ENCODE measurements at regions not wholly inside any gene's neighbourhood (a gene's known extent, or its start where the extent isn't known, plus 50 kb on each side); places are given as distances from the start of the nearest gene placed in this dataset.

DNA sequence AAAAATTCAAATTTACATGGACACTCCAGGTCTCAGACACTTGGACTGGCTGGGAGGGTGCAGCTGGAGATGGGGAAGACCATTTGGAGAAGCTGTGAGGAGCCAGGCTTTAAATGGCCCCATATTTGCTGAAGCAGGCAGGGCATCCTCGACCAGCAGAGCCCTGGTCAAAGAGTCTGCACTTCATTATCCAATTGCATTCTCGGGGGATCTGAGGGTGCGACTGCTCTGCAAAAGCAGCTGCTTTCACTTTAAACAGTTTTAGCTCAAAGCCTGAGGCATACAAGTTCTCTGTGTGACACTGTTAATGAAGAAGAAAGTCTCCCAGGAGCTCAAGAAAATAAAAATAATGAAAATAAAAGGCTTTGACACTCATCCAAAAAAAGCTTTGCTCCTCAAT lies 98.0 kb upstream of the SLC25A36 start:
- Histone ChIP-seq H3K9me3 (ENCODE audit: control insufficient read depth, low read length) (no peaks in the 10 kb centered on the region), H3K27ac (ENCODE audit: low read depth, low read length) (no peak overlapping the region), H3K36me3 (ENCODE audit: control insufficient read depth, insufficient read depth, low read length) (no peaks in the 10 kb centered on the region), H3K4me1 (ENCODE audit: control insufficient read depth, insufficient read depth, low read length) (no peaks in the 10 kb centered on the region), H3K4me3 (ENCODE audit: low read length) (no peak overlapping the region), H3K27me3 (ENCODE audit: control insufficient read depth, insufficient read depth, low read length, poor library complexity, severe bottlenecking) (no peaks in the 10 kb centered on the region), H3K9ac (ENCODE audit: extremely low read depth, low read length, poor library complexity, severe bottlenecking) (no peak overlapping the region)
- 91 to 93% methylated on average over 3 of the region's 3 CpGs for WGBS, 2 experiments (ENCODE audit: insufficient coverage in 1 of 2, insufficient read length in 1 of 2)
- no peak for DNase-seq
- Mint-ChIP-seq H3K4me1 (peaks cover 7% of the 10 kb centered on the region), H3K9me3 (no peaks in the 10 kb centered on the region), H3K36me3 (ENCODE audit: low read depth) (no peaks in the 10 kb centered on the region), H3K4me3 (no peak overlapping the region), H3K27me3 (ENCODE audit: insufficient read depth) (peaks cover 3% of the 10 kb centered on the region), H3K27ac (no peak overlapping the region)
- TF ChIP-seq CTCF (conservative IDR thresholded peaks at IDR 0.05), result no peak

DNA sequence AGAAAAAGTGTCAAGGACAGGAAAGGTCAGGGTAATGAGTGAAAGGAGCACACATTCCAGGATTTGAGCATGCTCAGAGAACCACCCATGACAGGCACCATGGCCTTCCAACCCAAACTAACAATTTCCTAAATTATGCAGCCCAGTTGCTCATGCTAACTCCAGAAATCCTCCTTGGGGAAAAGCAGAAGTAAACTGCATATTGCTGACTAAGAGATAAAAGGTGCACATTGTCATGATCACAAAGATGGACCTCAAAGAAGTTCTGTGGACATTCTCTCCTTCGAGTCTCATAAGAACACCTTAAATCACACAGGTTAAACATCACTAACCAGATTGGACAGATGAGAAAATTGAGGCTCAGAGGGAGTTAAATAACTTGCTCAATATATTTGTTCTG lies 97.6 kb upstream of the SLC25A36 start:
- TF ChIP-seq CTCF (conservative IDR thresholded peaks at IDR 0.05), result no peak
- Histone ChIP-seq H3K9me3 (ENCODE audit: control insufficient read depth, low read length) (no peaks in the 10 kb centered on the region), H3K27ac (ENCODE audit: low read depth, low read length) (no peak overlapping the region), H3K4me3 (ENCODE audit: low read length) (no peak overlapping the region), H3K27me3 (ENCODE audit: control insufficient read depth, insufficient read depth, low read length, poor library complexity, severe bottlenecking) (no peaks in the 10 kb centered on the region), H3K4me1 (ENCODE audit: control insufficient read depth, insufficient read depth, low read length) (no peaks in the 10 kb centered on the region), H3K9ac (ENCODE audit: extremely low read depth, low read length, poor library complexity, severe bottlenecking) (no peak overlapping the region), H3K36me3 (ENCODE audit: control insufficient read depth, insufficient read depth, low read length) (no peaks in the 10 kb centered on the region)
- Mint-ChIP-seq H3K4me1 (peaks cover 9% of the 10 kb centered on the region), H3K9me3 (no peaks in the 10 kb centered on the region), H3K36me3 (ENCODE audit: low read depth) (no peaks in the 10 kb centered on the region), H3K27ac (no peak overlapping the region), H3K27me3 (ENCODE audit: insufficient read depth) (peaks cover 3% of the 10 kb centered on the region), H3K4me3 (no peak overlapping the region)
- 92% methylated on average over 1 of the region's 1 CpG; no CpG with 5 or more reads in 1 of the 2 experiments for WGBS, 2 experiments (ENCODE audit: insufficient coverage in 1 of 2, insufficient read length in 1 of 2)
- DNase-seq, result no peak

DNA sequence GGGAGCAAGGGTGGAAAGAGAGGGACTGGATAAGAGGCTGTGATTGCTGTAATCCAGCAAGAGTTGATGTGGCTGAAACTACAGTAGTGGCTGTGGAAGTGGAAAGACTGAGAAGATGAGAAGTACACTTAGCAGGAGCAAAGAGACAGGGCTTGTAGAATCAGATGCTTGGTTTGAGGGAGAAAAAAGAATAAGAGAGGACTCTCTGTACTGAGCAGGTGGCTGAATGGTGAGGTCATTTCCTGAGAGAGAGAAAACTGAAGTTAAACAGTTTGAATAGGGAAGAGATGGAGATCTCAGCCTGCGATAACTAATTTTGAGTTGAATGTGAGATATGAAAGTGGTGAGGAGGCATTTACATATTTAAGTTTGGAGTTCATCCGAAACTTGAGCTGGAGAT lies 95.8 kb upstream of the SLC25A36 start:
- no peaks in the 10 kb centered on the region for H3K36me3 Mint-ChIP-seq (ENCODE audit: low read depth)
- Histone ChIP-seq H3K27me3 (ENCODE audit: control insufficient read depth, insufficient read depth, low read length, poor library complexity, severe bottlenecking) (no peaks in the 10 kb centered on the region), H3K9me3 (ENCODE audit: control insufficient read depth, low read length) (no peaks in the 10 kb centered on the region), H3K4me3 (ENCODE audit: low read length) (no peak overlapping the region), H3K4me1 (ENCODE audit: control insufficient read depth, insufficient read depth, low read length) (no peaks in the 10 kb centered on the region), H3K36me3 (ENCODE audit: control insufficient read depth, insufficient read depth, low read length) (no peaks in the 10 kb centered on the region), H3K9ac (ENCODE audit: extremely low read depth, low read length, poor library complexity, severe bottlenecking) (no peak overlapping the region), H3K27ac (ENCODE audit: low read depth, low read length) (no peak overlapping the region)
- no peak overlapping the region for H3K4me3 Mint-ChIP-seq
- H3K4me1 Mint-ChIP-seq, result peaks cover 9% of the 10 kb centered on the region
- no peak for DNase-seq
- TF ChIP-seq CTCF (conservative IDR thresholded peaks at IDR 0.05), result no peak
- H3K27ac Mint-ChIP-seq, result no peak overlapping the region
- 96 to 100% methylated on average over 2 of the region's 2 CpGs for WGBS, 2 experiments (ENCODE audit: insufficient coverage in 1 of 2, insufficient read length in 1 of 2)
- no peaks in the 10 kb centered on the region for H3K9me3 Mint-ChIP-seq
- H3K27me3 Mint-ChIP-seq (ENCODE audit: insufficient read depth), result peaks cover 3% of the 10 kb centered on the region

Measured in endodermal cell (in vitro differentiated cells).